ENCODE measurements at regions not wholly inside any gene's neighbourhood (a gene's known extent, or its start where the extent isn't known, plus 50 kb on each side); places are given as distances from the start of the nearest gene placed in this dataset.
"Not testable (repeated sequence)": the region's sequence is repeated elsewhere in the genome, so short reads cannot be mapped to it uniquely, and the experiment has no call there.

GRCh38 chr2:16970948-16971347 lies 305.3 kb upstream of the CYRIA start:
- TF ChIP-seq CTCF (IDR thresholded peaks at IDR 0.05); FOXM1 (IDR thresholded peaks at IDR 0.05; ENCODE audit: low read depth); RAD21 (IDR thresholded peaks at IDR 0.05; ENCODE audit: low read length); YY1 (IDR thresholded peaks at IDR 0.05; ENCODE audit: low read depth); EP300 (IDR thresholded peaks at IDR 0.05; ENCODE audit: borderline replicate concordance in 1 of 2, low read depth in 1 of 2, low read length in 1 of 2); MXI1 (IDR thresholded peaks at IDR 0.05; ENCODE audit: low read depth, low read length); REST (IDR thresholded peaks at IDR 0.05; ENCODE audit: low read depth, low read length); MAX (IDR thresholded peaks at IDR 0.05; ENCODE audit: low read depth); FOXJ3 (CRISPR knock-in tag; IDR thresholded peaks at IDR 0.05); ZBTB33 (IDR thresholded peaks at IDR 0.05; ENCODE audit: borderline replicate concordance, low read depth); USF2 (IDR thresholded peaks at IDR 0.05; ENCODE audit: borderline replicate concordance, low read depth, low read length); RXRA (IDR thresholded peaks at IDR 0.05; ENCODE audit: borderline replicate concordance, low read depth); RFX5 (IDR thresholded peaks at IDR 0.05; ENCODE audit: low read length): not testable (repeated sequence)
